ENCODE measurements at regions not wholly inside any gene's neighbourhood (a gene's known extent, or its start where the extent isn't known, plus 50 kb on each side); places are given as distances from the start of the nearest gene placed in this dataset.

GRCh38 chr2:129165006-129165405 is 814.5 kb upstream of the RAB6C start:
- no peak for TF ChIP-seq CTCF (conservative IDR thresholded peaks at IDR 0.05 in 1 of 2, IDR thresholded peaks at IDR 0.05 in 1 of 2; ENCODE audit: low read depth in 1 of 2, low read length in 2 of 2)
- no peak for TF ChIP-seq EZH2 (IDR thresholded peaks at IDR 0.05; ENCODE audit: low read length, missing control alignments)
